ENCODE measurements at regions not wholly inside any gene's neighbourhood (a gene's known extent, or its start where the extent isn't known, plus 50 kb on each side); places are given as distances from the start of the nearest gene placed in this dataset.
"Not testable (repeated sequence)": the region's sequence is repeated elsewhere in the genome, so short reads cannot be mapped to it uniquely, and the experiment has no call there.

GRCh38 chr10:34907743-34908430 lies 92.8 kb upstream of the PARD3 start:
- no peak for DNase-seq

GRCh38 chr10:34906067-34906965 lies 91.2 kb upstream of the PARD3 start:
- peak; percentile 86 for DNase-seq

- DNase-seq = no peak
Observed at GRCh38 chr10:34905200-34905927, 90.3 kb upstream of the PARD3 start.

- DNase-seq = no peak
Observed at GRCh38 chr10:34904191-34904590, 89.1 kb upstream of the PARD3 start.

GRCh38 chr10:34899161-34899560 lies 84.1 kb upstream of the PARD3 start:
- DNase-seq = no peak

- DNase-seq = no peak
Observed at GRCh38 chr10:34895977-34896376, 80.9 kb upstream of the PARD3 start.

- not testable (repeated sequence) for DNase-seq
Observed at GRCh38 chr10:34895046-34895445, 80.0 kb upstream of the PARD3 start.

- not testable (repeated sequence) for DNase-seq
Observed at GRCh38 chr10:34892521-34892920, 77.4 kb upstream of the PARD3 start.

GRCh38 chr10:34890939-34891338 lies 75.8 kb upstream of the PARD3 start:
- no peak for DNase-seq

GRCh38 chr10:34889004-34889869 lies 74.1 kb upstream of the PARD3 start:
- no peak for DNase-seq

GRCh38 chr10:34886906-34887642 lies 72.0 kb upstream of the PARD3 start:
- DNase-seq = no peak

GRCh38 chr10:34885898-34886297 lies 70.8 kb upstream of the PARD3 start:
- no peak for DNase-seq

GRCh38 chr10:34885011-34885410 lies 69.9 kb upstream of the PARD3 start:
- DNase-seq = no peak

GRCh38 chr10:34884272-34884952 lies 69.3 kb upstream of the PARD3 start:
- DNase-seq = no peak

- DNase-seq = no peak
Observed at GRCh38 chr10:34880817-34881216, 65.7 kb upstream of the PARD3 start.

GRCh38 chr10:34878651-34879050 lies 63.6 kb upstream of the PARD3 start:
- DNase-seq = not testable (repeated sequence)

GRCh38 chr10:34875061-34875460 lies 60.0 kb upstream of the PARD3 start:
- no peak for DNase-seq

- DNase-seq = no peak
Observed at GRCh38 chr10:34872820-34873219, 57.7 kb upstream of the PARD3 start.

- no peak for DNase-seq
Observed at GRCh38 chr10:34869135-34869836, 54.2 kb upstream of the PARD3 start.

GRCh38 chr10:34868589-34868988 lies 53.5 kb upstream of the PARD3 start:
- DNase-seq = no peak
